22Rv1 (cell line): ENCODE measurements at regions not wholly inside any gene's neighbourhood (a gene's known extent, or its start where the extent isn't known, plus 50 kb on each side); places are given as distances from the start of the nearest gene placed in this dataset.

Source experiments
- CTCF ChIP-seq: fragments of 450-650 bp; IDR thresholded peaks from 2 replicates; pipeline ENCODE4 v1.5.1; 2017; ENCODE audit warnings: mild to moderate bottlenecking
- ZFX ChIP-seq: fragments of 450-650 bp; IDR thresholded peaks from 2 replicates; pipeline ENCODE4 v1.6.1; 2017; ENCODE audit warnings: antibody characterized with exemption, borderline replicate concordance

- TF ChIP-seq CTCF (no peak), ZFX (no peak)
These were observed 815.1 kb downstream of the TLE1 start for GRCh38 chr9:80874276-80874675.
